PC-3 (cell line): ENCODE measurements at regions not wholly inside any gene's neighbourhood (a gene's known extent, or its start where the extent isn't known, plus 50 kb on each side); places are given as distances from the start of the nearest gene placed in this dataset.

Source experiments
- ATAC-seq: fragments of 200-7000 bp; cut with Tn5 transposase; 2 replicates; pipeline ENCODE4 v1.9.1; 2020; ENCODE audit warnings: mild to moderate bottlenecking, moderate library complexity
- BruUV-seq: library from RNA; stranded (reverse); fragments of 400-500 nt; replicated peaks from 2 replicates; lab custom pipeline; 2021; lab: Mats Ljungman, UMichigan
- CTCF ChIA-PET: fragments of 300-600 bp; sonication (Branson Sonifier 250); formaldehyde crosslinking; loops from one replicate; lab custom pipeline; 2022; ENCODE audit warnings: antibody characterized with exemption; lab: Charles Lee
- POLR2A ChIA-PET: fragments of 300-600 bp; sonication (Branson Sonifier 250); formaldehyde crosslinking; loops from one replicate; lab custom pipeline; 2022; ENCODE audit warnings: antibody characterized with exemption; ENCODE audit not compliant: unreplicated experiment; lab: Charles Lee
- DNase-seq: peaks from one replicate; pipeline ENCODE4 v3.0.0-alpha.2; 2015
- H2AFZ ChIP-seq: fragments of 300-600 bp; sonication (generic); 2 replicates; pipeline ENCODE4 v1.6.0; 2016; ENCODE audit warnings: antibody characterized with exemption, low read length
- H3F3A ChIP-seq: fragments of 300-600 bp; sonication (generic); one replicate; pipeline ENCODE4 v1.6.0; 2017; ENCODE audit warnings: antibody characterized with exemption, low read length, control low read depth, mild to moderate bottlenecking; ENCODE audit not compliant: unreplicated experiment
- H3K27ac ChIP-seq: fragments of 300-600 bp; sonication (generic); 2 replicates; pipeline ENCODE4 v1.5.1; 2016; ENCODE audit warnings: mild to moderate bottlenecking, low read length
- H3K27me3 ChIP-seq: fragments of 300-600 bp; sonication (generic); 2 replicates; pipeline ENCODE4 v1.6.1; 2016; ENCODE audit warnings: low read length, mixed read lengths
- H3K36me3 ChIP-seq: fragments of 300-600 bp; sonication (generic); 2 replicates; pipeline ENCODE4 v1.6.1; 2016; ENCODE audit warnings: low read depth, mixed run types, low read length, mixed read lengths
- H3K4me1 ChIP-seq: fragments of 300-600 bp; sonication (generic); 2 replicates; pipeline ENCODE4 v1.5.1; 2016; ENCODE audit warnings: low read length; ENCODE audit not compliant: insufficient read depth
- H3K4me2 ChIP-seq: fragments of 300-600 bp; sonication (generic); 2 replicates; pipeline ENCODE4 v1.6.0; 2016; ENCODE audit warnings: low read length
- H3K4me3 ChIP-seq: fragments of 300-600 bp; sonication (generic); 2 replicates; pipeline ENCODE4 v1.5.1; 2016; ENCODE audit warnings: mild to moderate bottlenecking, low read length, mixed read lengths
- H3K79me2 ChIP-seq: fragments of 300-600 bp; sonication (generic); 2 replicates; pipeline ENCODE4 v1.6.1; 2017; ENCODE audit warnings: low read length, mixed read lengths
- H3K9ac ChIP-seq: fragments of 300-600 bp; sonication (generic); 2 replicates; pipeline ENCODE4 v1.6.0; 2016; ENCODE audit warnings: mild to moderate bottlenecking, low read length
- H3K9me2 ChIP-seq: fragments of 300-600 bp; sonication (generic); replicated peaks from 2 replicates; pipeline ENCODE4 v1.6.1; 2016; ENCODE audit warnings: mixed run types, low read length, mixed read lengths
- H3K9me3 ChIP-seq: fragments of 300-600 bp; sonication (generic); 2 replicates; pipeline ENCODE4 v1.6.1; 2016; ENCODE audit warnings: low read length, mixed read lengths
- H4K20me1 ChIP-seq: fragments of 300-600 bp; sonication (generic); 2 replicates; pipeline ENCODE4 v1.6.1; 2016; ENCODE audit warnings: low read length, mixed read lengths
- CTCF ChIP-seq: fragments of 300-600 bp; sonication (generic); conservative IDR thresholded peaks from 2 replicates; pipeline ENCODE4 v1.5.1; 2017; ENCODE audit warnings: antibody characterized with exemption, low read depth, mild to moderate bottlenecking, low read length
- EZH2 ChIP-seq: fragments of 300-600 bp; sonication (generic); IDR thresholded peaks from one replicate; pipeline ENCODE4 v1.6.1; 2017; ENCODE audit warnings: antibody characterized with exemption, mild to moderate bottlenecking, low read length; ENCODE audit not compliant: unreplicated experiment
- EZH2phosphoT487 ChIP-seq: fragments of 300-600 bp; sonication (generic); IDR thresholded peaks from 2 replicates; pipeline ENCODE4 v1.6.1; 2018; ENCODE audit warnings: mild to moderate bottlenecking, antibody characterized with exemption, low read length, borderline replicate concordance
- intact Hi-C: fragments of 100-400 bp; cut with micrococcal nuclease; formaldehyde crosslinking; loops from 2 replicates; pipeline ENCODE4 v1.9.0; 2023

- H2AFZ ChIP-seq: no peak overlapping the region
- no peaks in the 10 kb centered on the region for H3K9me2 ChIP-seq
- ATAC-seq (no peak), DNase-seq (no peak)
- no peaks in the 10 kb centered on the region for H4K20me1 ChIP-seq
- ChIA-PET CTCF (no interaction called here), POLR2A (no interaction called here)
- intact Hi-C loops: no loop called here
- no peaks in the 10 kb centered on the region for H3K27me3 ChIP-seq
- H3F3A ChIP-seq: no peaks in the 10 kb centered on the region
- no peak overlapping the region for H3K9ac ChIP-seq
- H3K36me3 ChIP-seq: no peaks in the 10 kb centered on the region
- no peak for TF ChIP-seq EZH2
- TF ChIP-seq CTCF: no peak
- no peak for TF ChIP-seq EZH2phosphoT487
- BruUV-seq: no TSS peak
- no peaks in the 10 kb centered on the region for H3K9me3 ChIP-seq
- H3K4me1 ChIP-seq: no peaks in the 10 kb centered on the region
- H3K4me3 ChIP-seq: no peak overlapping the region
- H3K27ac ChIP-seq: no peak overlapping the region
- H3K79me2 ChIP-seq: no peaks in the 10 kb centered on the region
- no peak overlapping the region for H3K4me2 ChIP-seq
Measured at GRCh38 chr5:56433039-56433617, 200.0 kb upstream of the ANKRD55 start.

- no peak for ATAC-seq
Measured at GRCh38 chr5:56432321-56432720, 199.2 kb upstream of the ANKRD55 start.

More at GRCh38 chr5:56432321-56432720, 199.2 kb upstream of the ANKRD55 start:
- Histone ChIP-seq H3K9ac (no peak overlapping the region), H3K4me2 (no peak overlapping the region), H3K27me3 (no peaks in the 10 kb centered on the region), H3F3A (no peaks in the 10 kb centered on the region), H2AFZ (no peak overlapping the region), H3K4me3 (no peak overlapping the region), H3K27ac (no peak overlapping the region), H3K4me1 (no peaks in the 10 kb centered on the region), H3K36me3 (no peaks in the 10 kb centered on the region), H3K79me2 (no peaks in the 10 kb centered on the region), H4K20me1 (no peaks in the 10 kb centered on the region), H3K9me3 (no peaks in the 10 kb centered on the region), H3K9me2 (no peaks in the 10 kb centered on the region)
- TF ChIP-seq EZH2: no peak
- TF ChIP-seq CTCF: no peak
- TF ChIP-seq EZH2phosphoT487: no peak
- ChIA-PET POLR2A (no interaction called here), CTCF (no interaction called here)
- BruUV-seq: no TSS peak
- DNase-seq: no peak
- intact Hi-C loops: no loop called here
